B cell (primary cell): ENCODE measurements at regions not wholly inside any gene's neighbourhood (a gene's known extent, or its start where the extent isn't known, plus 50 kb on each side); places are given as distances from the start of the nearest gene placed in this dataset.

Source experiments
- ATAC-seq: fragments of 200-7000 bp; cut with Tn5 transposase; one replicate; pipeline ENCODE4 v1.10.0; 2021; ENCODE audit warnings: low read depth, mild to moderate bottlenecking, moderate number of reproducible peaks, moderate library complexity
- CTCF ChIA-PET: fragments of 350-600 bp; sonication (Branson Sonifier 250); formaldehyde crosslinking; loops from one replicate; lab custom pipeline; 2021; ENCODE audit warnings: antibody characterized with exemption, inconsistent platforms; lab: Charles Lee
- POLR2A ChIA-PET: fragments of 350-600 bp; sonication (Branson Sonifier 250); formaldehyde crosslinking; loops from one replicate; lab custom pipeline; 2021; ENCODE audit warnings: antibody characterized with exemption; lab: Charles Lee
- DNase-seq: peaks from one replicate; pipeline ENCODE4 v3.0.0; 2013
- H2AFZ ChIP-seq: 2 replicates; pipeline ENCODE4 v1.6.1; 2012; ENCODE audit warnings: mild to moderate bottlenecking, low read depth, low read length; ENCODE audit not compliant: insufficient read depth, poor library complexity, severe bottlenecking
- H3K27ac ChIP-seq, 2 donors: 1 replicate in 1 of 2; 2 replicates in 1 of 2; pipeline ENCODE4 v1.5.1; 2012 to 2013; ENCODE audit warnings: low read length in 2 of 2, mild to moderate bottlenecking in 2 of 2, moderate library complexity in 1 of 2
- H3K27me3 ChIP-seq, 4 experiments: fragments of 200-600 bp in 1 of 4; sonication (generic) in 1 of 4; replicated peaks in 1 of 4; 1 replicate in 2 of 4; 2 replicates in 2 of 4; pipeline versions ENCODE4 v1.6.1 to v1.7.0; 2013 to 2016; ENCODE audit warnings: low read length in 3 of 4, mild to moderate bottlenecking in 2 of 4, mixed read lengths in 1 of 4, moderate library complexity in 1 of 4; ENCODE audit not compliant: insufficient read depth in 4 of 4, control insufficient read depth in 3 of 4; ENCODE audit errors: control extremely low read depth in 1 of 4
- H3K36me3 ChIP-seq, 2 experiments: replicated peaks in 1 of 2; 1 replicate in 1 of 2; 2 replicates in 1 of 2; pipeline versions ENCODE4 v1.6.1 to v1.7.1; 2013; ENCODE audit warnings: low read length in 1 of 2; ENCODE audit not compliant: insufficient read depth in 2 of 2, control insufficient read depth in 1 of 2; ENCODE audit errors: control extremely low read depth in 1 of 2, extremely low read depth in 1 of 2
- H3K4me1 ChIP-seq, 2 donors: fragments of 200-600 bp in 1 of 2; sonication (generic) in 1 of 2; 1 replicate in 1 of 2; 2 replicates in 1 of 2; pipeline versions ENCODE4 v1.5.1 to v1.6.1; 2013 to 2017; ENCODE audit warnings: low read length in 2 of 2; ENCODE audit not compliant: control insufficient read depth in 2 of 2, insufficient read depth in 2 of 2
- H3K4me2 ChIP-seq: replicated peaks from 2 replicates; pipeline ENCODE3; 2012; ENCODE audit warnings: mild to moderate bottlenecking, low read depth, low read length; ENCODE audit not compliant: poor library complexity, severe bottlenecking
- H3K4me3 ChIP-seq, 5 experiments: fragments of 200-600 bp in 1 of 5; sonication (generic) in 1 of 5; 1 replicate in 3 of 5; 2 replicates in 2 of 5; pipeline versions ENCODE4 v1.5.1 to v1.7.0; 2011 to 2016; ENCODE audit warnings: low read length in 4 of 5, mild to moderate bottlenecking in 4 of 5, low read depth in 2 of 5, control low read depth in 1 of 5, moderate library complexity in 1 of 5; ENCODE audit not compliant: insufficient read depth in 1 of 5; ENCODE audit errors: control extremely low read depth in 1 of 5, extremely low read depth in 1 of 5
- H3K79me2 ChIP-seq: fragments of 200-600 bp; sonication (generic); one replicate; pipeline ENCODE4 v1.6.0; 2016; ENCODE audit warnings: low read length; ENCODE audit not compliant: control insufficient read depth, insufficient read depth
- H3K9ac ChIP-seq: fragments of 200-600 bp; sonication (generic); 2 replicates; pipeline ENCODE4 v1.6.1; 2017; ENCODE audit warnings: mild to moderate bottlenecking, low read length, moderate library complexity
- H3K9me3 ChIP-seq, 3 donors: one replicate each; pipeline versions ENCODE4 v1.6.1 to v1.7.1; 2013; ENCODE audit warnings: low read length in 2 of 3; ENCODE audit not compliant: control insufficient read depth in 2 of 3, insufficient read depth in 1 of 3; ENCODE audit errors: control extremely low read depth in 1 of 3
- H4K20me1 ChIP-seq: 2 replicates; pipeline ENCODE4 v1.6.0; 2012; ENCODE audit warnings: mild to moderate bottlenecking, low read length; ENCODE audit not compliant: insufficient read depth, control insufficient read depth, poor library complexity, severe bottlenecking
- H3K27ac Mint-ChIP-seq: one replicate; pipeline ENCODE4 v1.8.0; 2021; ENCODE audit warnings: mixed read lengths
- H3K27me3 Mint-ChIP-seq: one replicate; pipeline ENCODE4 v1.8.0; 2021; ENCODE audit warnings: mixed read lengths
- H3K4me1 Mint-ChIP-seq: one replicate; pipeline ENCODE4 v1.8.0; 2021; ENCODE audit warnings: mixed read lengths
- H3K4me3 Mint-ChIP-seq: one replicate; pipeline ENCODE4 v1.8.0; 2021; ENCODE audit warnings: mixed read lengths
- H3K9me3 Mint-ChIP-seq: one replicate; pipeline ENCODE4 v1.8.0; 2022; ENCODE audit warnings: mixed read lengths; ENCODE audit not compliant: insufficient read depth
- EZH2 ChIP-seq: IDR thresholded peaks from 2 replicates; pipeline ENCODE4 v1.6.1; 2012; ENCODE audit warnings: borderline replicate concordance, low read depth, mild to moderate bottlenecking, moderate library complexity, low read length; ENCODE audit not compliant: insufficient read depth, poor library complexity, severe bottlenecking
- WGBS: methylation state at CpG from one replicate; pipeline ENCODE4 v1.1.5; 2013; ENCODE audit warnings: missing lambda C conversion rate; ENCODE audit not compliant: insufficient coverage; 5-methylcytosine and 5-hydroxymethylcytosine counted together
- intact Hi-C: fragments of 100-400 bp; cut with micrococcal nuclease; formaldehyde crosslinking; loops from one replicate; pipeline ENCODE4 v1.10.0; 2022
- TF ChIP-seq, protein P1 (sequence below): fragments of 200-600 bp; IDR thresholded peaks from one replicate; pipeline ENCODE4 v1.8.0; 2022; ENCODE audit warnings: antibody characterized with exemption, mild to moderate bottlenecking

DNA sequence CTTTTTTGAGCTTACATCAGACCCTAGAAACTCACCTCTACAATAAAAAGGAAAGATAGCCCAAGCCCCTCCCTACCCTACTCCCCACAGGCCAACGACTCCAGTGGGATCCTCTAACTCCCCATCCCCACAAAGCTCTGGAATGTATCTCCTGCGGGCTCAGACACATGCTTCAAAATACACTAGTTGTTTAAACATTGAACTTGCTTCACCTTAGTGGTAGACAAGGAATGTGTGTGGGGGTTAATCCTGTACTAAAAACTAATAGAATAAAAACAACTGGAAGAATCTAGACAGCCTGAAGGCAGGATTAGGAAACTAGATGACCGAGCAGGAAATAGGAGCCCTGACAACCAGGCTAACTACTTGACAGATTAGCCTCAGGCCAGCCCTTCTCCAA lies 211.5 kb downstream of the SUCLG1 start:
- intact Hi-C loops: no loop called here
- ATAC-seq: no peak
- no peak overlapping the region for H3K27ac Mint-ChIP-seq

DNA sequence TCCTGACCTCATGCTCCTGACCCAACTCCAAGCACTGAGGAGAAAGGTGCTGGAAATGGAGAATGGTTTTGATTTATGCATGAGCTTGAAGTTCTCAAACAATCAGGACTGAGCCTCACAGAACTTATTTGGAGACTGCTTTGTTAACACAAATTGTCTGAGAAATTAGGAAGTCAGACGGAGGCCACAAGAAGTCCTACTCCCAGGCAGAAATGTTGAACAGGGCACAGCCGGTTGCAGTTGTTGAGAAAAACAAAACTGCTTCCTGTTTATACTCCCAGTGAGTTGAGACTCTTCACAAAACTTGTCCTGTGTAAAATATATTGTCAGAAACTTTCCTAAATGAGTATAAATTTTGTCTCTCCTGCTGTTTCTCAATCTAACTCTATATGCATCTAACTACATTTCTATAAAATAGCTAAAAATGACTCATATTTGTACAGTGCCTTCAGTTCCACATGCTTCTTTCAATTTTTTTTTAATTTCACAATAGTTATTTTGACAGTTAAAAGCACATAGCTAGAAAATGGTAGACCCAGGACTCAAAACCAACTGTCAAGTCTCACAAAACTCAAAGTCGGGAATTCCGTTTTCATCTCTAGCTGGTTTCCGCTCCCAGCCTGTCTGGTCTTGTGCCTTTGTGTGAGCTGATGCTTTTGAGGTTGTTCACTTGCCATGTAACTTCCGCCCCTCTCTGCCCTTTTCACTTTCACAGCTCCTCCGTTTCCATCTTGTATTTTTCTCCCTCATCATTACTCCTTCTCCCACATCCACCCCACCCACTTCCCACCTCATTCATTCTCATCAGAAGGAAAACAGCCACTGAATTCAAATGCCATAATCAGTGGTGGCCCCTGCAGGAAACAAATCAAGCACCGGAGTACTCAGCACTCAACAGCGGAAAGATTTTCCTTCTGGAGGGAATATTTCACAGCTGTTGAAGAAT lies 215.0 kb downstream of the SUCLG1 start:
- Mint-ChIP-seq H3K9me3 (no peaks in the 10 kb centered on the region), H3K4me1 (no peaks in the 10 kb centered on the region), H3K27ac (no peak overlapping the region), H3K4me3 (no peak overlapping the region), H3K27me3 (peaks cover 5% of the 10 kb centered on the region)
- Histone ChIP-seq H2AFZ (no peak overlapping the region), H3K4me2 (no peak overlapping the region), H3K27me3 (no peaks in the 10 kb centered on the region), H4K20me1 (no peaks in the 10 kb centered on the region), H3K4me1 (no peaks in the 10 kb centered on the region), H3K4me3 (no peak overlapping the region), H3K27ac (no peak overlapping the region), H3K9me3 (no peaks in the 10 kb centered on the region), H3K9ac (no peak overlapping the region), H3K36me3 (no peaks in the 10 kb centered on the region), H3K79me2 (no peaks in the 10 kb centered on the region)
- WGBS: 77% methylated on average over 5 of the region's 9 CpGs
- intact Hi-C loops: no loop called here
- ChIA-PET POLR2A (no interaction called here), CTCF (no interaction called here)
- DNase-seq: no peak
- ATAC-seq: no peak
- TF ChIP-seq EZH2: no peak
- TF ChIP-seq, protein P1, sequence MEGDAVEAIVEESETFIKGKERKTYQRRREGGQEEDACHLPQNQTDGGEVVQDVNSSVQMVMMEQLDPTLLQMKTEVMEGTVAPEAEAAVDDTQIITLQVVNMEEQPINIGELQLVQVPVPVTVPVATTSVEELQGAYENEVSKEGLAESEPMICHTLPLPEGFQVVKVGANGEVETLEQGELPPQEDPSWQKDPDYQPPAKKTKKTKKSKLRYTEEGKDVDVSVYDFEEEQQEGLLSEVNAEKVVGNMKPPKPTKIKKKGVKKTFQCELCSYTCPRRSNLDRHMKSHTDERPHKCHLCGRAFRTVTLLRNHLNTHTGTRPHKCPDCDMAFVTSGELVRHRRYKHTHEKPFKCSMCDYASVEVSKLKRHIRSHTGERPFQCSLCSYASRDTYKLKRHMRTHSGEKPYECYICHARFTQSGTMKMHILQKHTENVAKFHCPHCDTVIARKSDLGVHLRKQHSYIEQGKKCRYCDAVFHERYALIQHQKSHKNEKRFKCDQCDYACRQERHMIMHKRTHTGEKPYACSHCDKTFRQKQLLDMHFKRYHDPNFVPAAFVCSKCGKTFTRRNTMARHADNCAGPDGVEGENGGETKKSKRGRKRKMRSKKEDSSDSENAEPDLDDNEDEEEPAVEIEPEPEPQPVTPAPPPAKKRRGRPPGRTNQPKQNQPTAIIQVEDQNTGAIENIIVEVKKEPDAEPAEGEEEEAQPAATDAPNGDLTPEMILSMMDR: no peak

More for the DNA sequence above, 211.5 kb downstream of the SUCLG1 start:
- H4K20me1 ChIP-seq: no peaks in the 10 kb centered on the region
- no peak for TF ChIP-seq EZH2
- TF ChIP-seq, protein P1: no peak
- Mint-ChIP-seq H3K4me3 (no peak overlapping the region), H3K4me1 (no peaks in the 10 kb centered on the region), H3K9me3 (no peaks in the 10 kb centered on the region), H3K27me3 (peaks cover 5% of the 10 kb centered on the region)
- H3K4me3 ChIP-seq: no peak overlapping the region
- no peaks in the 10 kb centered on the region for H3K79me2 ChIP-seq
- H3K27ac ChIP-seq: no peak overlapping the region
- H3K27me3 ChIP-seq: no peaks in the 10 kb centered on the region
- CTCF ChIA-PET: no interaction called here
- H3K36me3 ChIP-seq: no peaks in the 10 kb centered on the region
- H3K4me2 ChIP-seq: no peak overlapping the region
- WGBS: 100% methylated on average over 1 of the region's 3 CpGs
- no peak for DNase-seq
- H3K9me3 ChIP-seq: no peaks in the 10 kb centered on the region
- H3K9ac ChIP-seq: no peak overlapping the region
- POLR2A ChIA-PET: no interaction called here
- H2AFZ ChIP-seq: no peak overlapping the region
- no peaks in the 10 kb centered on the region for H3K4me1 ChIP-seq
